GM19452 (cell line): ENCODE measurements at regions not wholly inside any gene's neighbourhood (a gene's known extent, or its start where the extent isn't known, plus 50 kb on each side); places are given as distances from the start of the nearest gene placed in this dataset.

Source experiments
- ATAC-seq: cut with Tn5 transposase; IDR thresholded peaks from one replicate; pipeline ENCODE4 v1.9.1; 2021; ENCODE audit not compliant: unreplicated experiment

GRCh38 chr1:102083192-102083591 lies 86.5 kb upstream of the OLFM3 start:
- no peak for ATAC-seq

GRCh38 chr1:102074874-102075273 lies 78.1 kb upstream of the OLFM3 start:
- no peak for ATAC-seq

- no peak for ATAC-seq
These were observed 74.7 kb upstream of the OLFM3 start for GRCh38 chr1:102071451-102071850.

- ATAC-seq = no peak
These were observed 53.8 kb upstream of the OLFM3 start for GRCh38 chr1:102050556-102050955.

GRCh38 chr1:102047724-102048123 lies 51.0 kb upstream of the OLFM3 start:
- no peak for ATAC-seq
